ENCODE measurements at regions not wholly inside any gene's neighbourhood (a gene's known extent, or its start where the extent isn't known, plus 50 kb on each side); places are given as distances from the start of the nearest gene placed in this dataset.

DNA sequence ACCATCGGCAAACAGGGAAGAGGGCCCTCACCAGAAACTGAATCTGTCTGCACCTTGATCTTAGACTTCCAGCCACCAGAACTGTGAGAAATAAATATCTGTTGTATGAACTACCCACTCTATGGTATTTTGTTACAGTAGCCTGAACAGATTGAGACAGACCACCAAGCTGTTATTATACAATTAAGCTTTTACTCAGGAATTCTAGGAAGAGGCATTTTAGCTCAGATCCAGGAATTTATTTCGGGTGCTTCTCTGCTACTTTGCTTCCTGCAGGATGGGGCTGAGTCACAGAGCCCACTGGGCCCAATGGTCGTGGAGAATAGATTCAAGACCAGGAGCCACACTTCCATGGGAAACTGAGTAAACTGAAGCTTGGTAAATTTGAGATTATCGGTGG lies 145.5 kb upstream of the PFN2 start:
- 56% methylated on average over 4 of the region's 4 CpGs for WGBS (ENCODE audit: missing lambda C conversion rate)
- ATAC-seq (no peak), DNase-seq (ENCODE audit: low read depth in 1 of 2, low spot score in 1 of 2) (no peak), FAIRE-seq (no peak)
- H3K4me3 ChIP-seq: no peak overlapping the region
- H3K4me1 ChIP-seq: no peaks in the 10 kb centered on the region
- no peak overlapping the region for H3K4me2 ChIP-seq
- H3K27ac ChIP-seq: no peak overlapping the region
- TF ChIP-seq HOXB5 (CRISPR knock-in tag; IDR thresholded peaks at IDR 0.05) (no peak), NR3C1 (IDR thresholded peaks at IDR 0.05) (no peak), CBX2 (IDR thresholded peaks at IDR 0.05; ENCODE audit: borderline replicate concordance, low read depth) (no peak), EHMT2 (IDR thresholded peaks at IDR 0.05; ENCODE audit: low read depth) (no peak), ZSCAN20 (CRISPR knock-in tag; IDR thresholded peaks at IDR 0.05) (no peak), FOSB (CRISPR knock-in tag; IDR thresholded peaks at IDR 0.05) (no peak), CBX8 (IDR thresholded peaks at IDR 0.05) (no peak), HOXB13 (CRISPR knock-in tag; IDR thresholded peaks at IDR 0.05; ENCODE audit: low read depth) (no peak), ZNF302 (CRISPR knock-in tag; IDR thresholded peaks at IDR 0.05) (no peak)
- TF ChIP-seq, protein P1, sequence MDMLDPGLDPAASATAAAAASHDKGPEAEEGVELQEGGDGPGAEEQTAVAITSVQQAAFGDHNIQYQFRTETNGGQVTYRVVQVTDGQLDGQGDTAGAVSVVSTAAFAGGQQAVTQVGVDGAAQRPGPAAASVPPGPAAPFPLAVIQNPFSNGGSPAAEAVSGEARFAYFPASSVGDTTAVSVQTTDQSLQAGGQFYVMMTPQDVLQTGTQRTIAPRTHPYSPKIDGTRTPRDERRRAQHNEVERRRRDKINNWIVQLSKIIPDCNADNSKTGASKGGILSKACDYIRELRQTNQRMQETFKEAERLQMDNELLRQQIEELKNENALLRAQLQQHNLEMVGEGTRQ (IDR thresholded peaks at IDR 0.05): no peak
- TF ChIP-seq, protein P2, sequence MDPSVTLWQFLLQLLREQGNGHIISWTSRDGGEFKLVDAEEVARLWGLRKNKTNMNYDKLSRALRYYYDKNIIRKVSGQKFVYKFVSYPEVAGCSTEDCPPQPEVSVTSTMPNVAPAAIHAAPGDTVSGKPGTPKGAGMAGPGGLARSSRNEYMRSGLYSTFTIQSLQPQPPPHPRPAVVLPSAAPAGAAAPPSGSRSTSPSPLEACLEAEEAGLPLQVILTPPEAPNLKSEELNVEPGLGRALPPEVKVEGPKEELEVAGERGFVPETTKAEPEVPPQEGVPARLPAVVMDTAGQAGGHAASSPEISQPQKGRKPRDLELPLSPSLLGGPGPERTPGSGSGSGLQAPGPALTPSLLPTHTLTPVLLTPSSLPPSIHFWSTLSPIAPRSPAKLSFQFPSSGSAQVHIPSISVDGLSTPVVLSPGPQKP (IDR thresholded peaks at IDR 0.05; ENCODE audit: low read depth, low read length): no peak
- TF ChIP-seq, protein P3, sequence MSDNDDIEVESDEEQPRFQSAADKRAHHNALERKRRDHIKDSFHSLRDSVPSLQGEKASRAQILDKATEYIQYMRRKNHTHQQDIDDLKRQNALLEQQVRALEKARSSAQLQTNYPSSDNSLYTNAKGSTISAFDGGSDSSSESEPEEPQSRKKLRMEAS (IDR thresholded peaks at IDR 0.05): no peak
- TF ChIP-seq, protein P4, sequence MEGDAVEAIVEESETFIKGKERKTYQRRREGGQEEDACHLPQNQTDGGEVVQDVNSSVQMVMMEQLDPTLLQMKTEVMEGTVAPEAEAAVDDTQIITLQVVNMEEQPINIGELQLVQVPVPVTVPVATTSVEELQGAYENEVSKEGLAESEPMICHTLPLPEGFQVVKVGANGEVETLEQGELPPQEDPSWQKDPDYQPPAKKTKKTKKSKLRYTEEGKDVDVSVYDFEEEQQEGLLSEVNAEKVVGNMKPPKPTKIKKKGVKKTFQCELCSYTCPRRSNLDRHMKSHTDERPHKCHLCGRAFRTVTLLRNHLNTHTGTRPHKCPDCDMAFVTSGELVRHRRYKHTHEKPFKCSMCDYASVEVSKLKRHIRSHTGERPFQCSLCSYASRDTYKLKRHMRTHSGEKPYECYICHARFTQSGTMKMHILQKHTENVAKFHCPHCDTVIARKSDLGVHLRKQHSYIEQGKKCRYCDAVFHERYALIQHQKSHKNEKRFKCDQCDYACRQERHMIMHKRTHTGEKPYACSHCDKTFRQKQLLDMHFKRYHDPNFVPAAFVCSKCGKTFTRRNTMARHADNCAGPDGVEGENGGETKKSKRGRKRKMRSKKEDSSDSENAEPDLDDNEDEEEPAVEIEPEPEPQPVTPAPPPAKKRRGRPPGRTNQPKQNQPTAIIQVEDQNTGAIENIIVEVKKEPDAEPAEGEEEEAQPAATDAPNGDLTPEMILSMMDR (IDR thresholded peaks at IDR 0.05): no peak
- 0 out of 3 replicates have a peak, but pooled peaks cover 1% of the 10 kb centered on the region for H3K9me3 ChIP-seq
- CTCF ChIA-PET: interaction anchor here (1.7 to 1.9 kb wide), 2 partner anchors 25 to 68 kb away, joined by 4 to 5 read pairs; no protein-coding TSS in a partner anchor
- POLR2A ChIA-PET: no interaction called here

DNA sequence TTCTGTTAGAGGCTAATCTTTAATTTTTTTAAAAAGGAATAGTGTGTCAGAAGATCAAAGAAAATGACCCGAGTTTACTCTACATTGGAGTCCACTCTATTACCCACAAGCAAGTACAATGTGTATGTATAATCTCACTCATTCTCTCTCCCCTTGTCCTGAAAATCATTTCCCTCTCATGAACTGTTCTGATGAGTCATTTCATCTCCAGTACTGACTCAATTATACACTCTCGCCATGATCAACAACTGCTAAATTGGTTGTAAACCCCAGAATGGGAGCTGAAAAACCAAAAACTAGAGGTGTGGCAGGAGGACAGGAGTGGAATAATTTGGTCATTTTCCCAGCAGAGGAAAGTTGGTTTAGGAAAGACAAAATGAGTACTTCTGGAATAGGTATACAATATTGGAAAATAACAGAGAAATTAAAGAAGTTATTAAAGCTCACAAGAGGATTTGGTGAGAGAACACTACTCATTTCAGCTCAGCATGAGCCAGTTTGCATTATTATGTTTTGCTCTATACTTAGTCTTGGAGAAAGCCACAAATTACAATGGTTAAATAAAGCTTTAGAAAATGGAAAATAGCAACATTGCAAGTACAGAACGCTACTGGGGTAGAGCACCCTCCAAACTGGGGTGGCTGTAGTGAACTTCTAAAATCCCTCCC lies 144.3 kb upstream of the PFN2 start:
- ATAC-seq: no peak
- ChIA-PET POLR2A (no interaction called here), CTCF (interaction anchor here (0.9 to 1.9 kb wide), 3 partner anchors 24 to 69 kb away, joined by 3 to 5 read pairs (median 4); no protein-coding TSS in a partner anchor)
- no peak for FAIRE-seq
- Histone ChIP-seq H3K4me3 (no peak overlapping the region), H3K27ac (no peak overlapping the region), H3K4me1 (no peaks in the 10 kb centered on the region), H3K9me3 (no peaks in the 10 kb centered on the region), H3K4me2 (no peak overlapping the region)
- 39% methylated on average over 3 of the region's 3 CpGs for WGBS (ENCODE audit: missing lambda C conversion rate)
- TF ChIP-seq FOSL2 (IDR thresholded peaks at IDR 0.05) (no peak), FOSL2 (CRISPR knock-in tag; IDR thresholded peaks at IDR 0.05) (peak; percentile 14; the same call in 1 of the 2 replicates), HOXB13 (CRISPR knock-in tag; IDR thresholded peaks at IDR 0.05; ENCODE audit: low read depth) (no peak)
- no peak for DNase-seq (ENCODE audit: low read depth in 1 of 2, low spot score in 1 of 2)

DNA sequence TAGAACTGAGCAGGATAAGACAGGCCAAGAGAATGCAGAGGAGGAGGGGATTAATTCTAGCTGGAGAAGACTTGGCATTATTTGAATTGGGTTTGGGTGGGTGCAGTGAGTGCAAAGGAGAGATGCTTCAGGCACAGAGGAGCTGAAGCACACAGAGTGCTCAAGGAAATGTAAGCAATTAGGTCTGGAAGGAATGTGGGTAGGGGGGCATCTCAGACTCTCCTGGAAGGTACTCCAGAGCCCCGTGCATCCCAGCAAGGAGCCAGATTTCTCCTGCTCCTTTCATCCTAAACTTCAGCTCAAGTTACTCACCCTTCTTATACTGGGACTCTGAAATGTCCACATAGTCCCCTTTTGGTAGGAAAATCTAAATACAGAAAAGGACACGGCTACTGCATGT lies 143.6 kb upstream of the PFN2 start:
- Histone ChIP-seq H3K4me1 (no peaks in the 10 kb centered on the region), H3K27ac (no peak overlapping the region), H3K4me3 (no peak overlapping the region), H3K4me2 (no peak overlapping the region), H3K9me3 (no peaks in the 10 kb centered on the region)
- no peak for ATAC-seq
- no peak for DNase-seq (ENCODE audit: low read depth in 1 of 2, low spot score in 1 of 2)
- no peak for TF ChIP-seq CHD2 (IDR thresholded peaks at IDR 0.05; ENCODE audit: low read length, partially characterized antibody)
- TF ChIP-seq NFE2L2 (conservative IDR thresholded peaks at IDR 0.05; ENCODE audit: low read length): no peak
- TF ChIP-seq HOXB13 (CRISPR knock-in tag; IDR thresholded peaks at IDR 0.05; ENCODE audit: low read depth): no peak
- TF ChIP-seq EHF (CRISPR knock-in tag; IDR thresholded peaks at IDR 0.05): no peak
- TF ChIP-seq KDM5A (IDR thresholded peaks at IDR 0.05): no peak
- TF ChIP-seq, protein P1 (IDR thresholded peaks at IDR 0.05): no peak
- no peak for TF ChIP-seq ZC3H11A (IDR thresholded peaks at IDR 0.05)
- no peak for TF ChIP-seq HOXA7 (CRISPR knock-in tag; IDR thresholded peaks at IDR 0.05)
- TF ChIP-seq, protein P5, sequence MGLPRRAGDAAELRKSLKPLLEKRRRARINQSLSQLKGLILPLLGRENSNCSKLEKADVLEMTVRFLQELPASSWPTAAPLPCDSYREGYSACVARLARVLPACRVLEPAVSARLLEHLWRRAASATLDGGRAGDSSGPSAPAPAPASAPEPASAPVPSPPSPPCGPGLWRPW (IDR thresholded peaks at IDR 0.05): no peak
- TF ChIP-seq JUNB (IDR thresholded peaks at IDR 0.05): no peak
- no peak for TF ChIP-seq POLR2A (IDR thresholded peaks at IDR 0.05; ENCODE audit: low read length)
- no peak for TF ChIP-seq ZFP36 (IDR thresholded peaks at IDR 0.05; ENCODE audit: borderline replicate concordance, partially characterized antibody)
- no peak for TF ChIP-seq CBX8 (IDR thresholded peaks at IDR 0.05)
- no peak for TF ChIP-seq NPAS2 (CRISPR knock-in tag; IDR thresholded peaks at IDR 0.05; ENCODE audit: borderline replicate concordance)
- POLR2A ChIA-PET: no interaction called here
- no peak for FAIRE-seq
- CTCF ChIA-PET: no interaction called here
- 64% methylated on average over 2 of the region's 2 CpGs for WGBS (ENCODE audit: missing lambda C conversion rate)

All from A549 (cell line).